Transverse colon (tissue), 4 donors: ENCODE measurements at regions not wholly inside any gene's neighbourhood (a gene's known extent, or its start where the extent isn't known, plus 50 kb on each side); places are given as distances from the start of the nearest gene placed in this dataset.

Source experiments
- CTCF ChIP-seq, 5 experiments: fragments of 200-600 bp in 3 of 5; fragments of 450-650 bp in 2 of 5; sonication (generic) in 3 of 5; IDR thresholded peaks; 1 replicate in 2 of 5; 2 replicates in 3 of 5; pipeline ENCODE4 v1.5.1; 2016 to 2017; ENCODE audit warnings: antibody characterized with exemption in 5 of 5, inconsistent platforms in 3 of 5, mild to moderate bottlenecking in 2 of 5, moderate library complexity in 1 of 5
- EP300 ChIP-seq: sonication (generic); formaldehyde crosslinking; IDR thresholded peaks from one replicate; pipeline ENCODE4 v1.6.1; 2017; ENCODE audit warnings: antibody characterized with exemption, low read depth
- POLR2AphosphoS5 ChIP-seq, 3 donors: sonication (generic); formaldehyde crosslinking; IDR thresholded peaks; one replicate each; pipeline ENCODE4 v1.6.1; 2016; ENCODE audit warnings: antibody characterized with exemption in 3 of 3

GRCh38 chr4:14708574-14708973 is 293.7 kb upstream of the CPEB2 start:
- no peak for TF ChIP-seq EP300
- no peak for TF ChIP-seq POLR2AphosphoS5 (IDR thresholded peaks at IDR 0.05)
- no peak for TF ChIP-seq CTCF (IDR thresholded peaks at IDR 0.05)
